Mesendoderm (in vitro differentiated cells): ENCODE measurements at regions not wholly inside any gene's neighbourhood (a gene's known extent, or its start where the extent isn't known, plus 50 kb on each side); places are given as distances from the start of the nearest gene placed in this dataset.

Experiments
- DNase-seq: peaks from one replicate; pipeline ENCODE4 v3.0.0; 2013
- H2AK5ac ChIP-seq: 2 replicates; pipeline ENCODE4 v1.6.1; 2013; ENCODE audit warnings: low read length, inconsistent platforms
- H2BK120ac ChIP-seq: 2 replicates; pipeline ENCODE4 v1.6.1; 2013; ENCODE audit warnings: low read depth, mild to moderate bottlenecking, low read length, moderate library complexity, mixed read lengths
- H2BK15ac ChIP-seq: replicated peaks from 2 replicates; pipeline ENCODE4 v1.6.1; 2013; ENCODE audit warnings: low read depth, mild to moderate bottlenecking, moderate library complexity
- H2BK5ac ChIP-seq: 2 replicates; pipeline ENCODE4 v1.6.1; 2013; ENCODE audit warnings: low read length, inconsistent platforms
- H3K18ac ChIP-seq: 2 replicates; pipeline ENCODE4 v1.6.1; 2013; ENCODE audit warnings: mild to moderate bottlenecking, low read length, mixed read lengths
- H3K23ac ChIP-seq: one replicate; pipeline ENCODE4 v1.6.1; 2013; ENCODE audit warnings: low read length
- H3K27ac ChIP-seq: 2 replicates; pipeline ENCODE4 v1.5.1; 2013; ENCODE audit warnings: low read depth, mild to moderate bottlenecking, inconsistent platforms, low read length, moderate library complexity
- H3K27me3 ChIP-seq: 2 replicates; pipeline ENCODE4 v1.6.1; 2013; ENCODE audit warnings: low read length, control low read depth, mild to moderate bottlenecking, inconsistent platforms; ENCODE audit not compliant: insufficient read depth, poor library complexity
- H3K36me3 ChIP-seq: 2 replicates; pipeline ENCODE4 v1.6.1; 2013; ENCODE audit warnings: low read length, inconsistent platforms; ENCODE audit not compliant: control insufficient read depth, insufficient read depth
- H3K4ac ChIP-seq: one replicate; pipeline ENCODE4 v1.6.1; 2013; ENCODE audit warnings: low read depth, mild to moderate bottlenecking, low read length, moderate library complexity
- H3K4me1 ChIP-seq: 2 replicates; pipeline ENCODE4 v1.6.1; 2013; ENCODE audit warnings: low read depth, low read length, inconsistent platforms; ENCODE audit not compliant: control insufficient read depth
- H3K4me2 ChIP-seq: 2 replicates; pipeline ENCODE4 v1.6.1; 2013; ENCODE audit warnings: low read length
- H3K4me3 ChIP-seq: 2 replicates; pipeline ENCODE4 v1.5.1; 2013; ENCODE audit warnings: mild to moderate bottlenecking, low read length
- H3K56ac ChIP-seq: one replicate; pipeline ENCODE4 v1.6.1; 2013; ENCODE audit warnings: low read length
- H3K79me1 ChIP-seq: 2 replicates; pipeline ENCODE4 v1.6.1; 2013; ENCODE audit warnings: low read length, inconsistent platforms
- H3K79me2 ChIP-seq: 2 replicates; pipeline ENCODE4 v1.6.1; 2013; ENCODE audit warnings: mild to moderate bottlenecking, low read length; ENCODE audit not compliant: control insufficient read depth, insufficient read depth
- H3K9ac ChIP-seq: 2 replicates; pipeline ENCODE4 v1.6.1; 2013; ENCODE audit warnings: low read length, inconsistent platforms
- H4K5ac ChIP-seq: one replicate; pipeline ENCODE4 v1.6.1; 2013; ENCODE audit warnings: low read length
- H4K8ac ChIP-seq: one replicate; pipeline ENCODE4 v1.6.1; 2013; ENCODE audit warnings: low read depth, mild to moderate bottlenecking, control low read depth, low read length, moderate library complexity
- whole genome bisulfite sequencing: extraction: QIAGEN DNeasy Blood & Tissue Kit; methylation state at CpG from one replicate; pipeline ENCODE4 v1.1.7; 2013; ENCODE audit warnings: low lambda C conversion rate, missing lambda C conversion rate; ENCODE audit not compliant: insufficient coverage; ENCODE audit errors: extremely low coverage; 5-methylcytosine and 5-hydroxymethylcytosine counted together

- Histone ChIP-seq H2BK120ac (no peak overlapping the region), H3K4me3 (no peak overlapping the region), H3K4me1 (no peaks in the 10 kb centered on the region), H4K8ac (no peak overlapping the region), H2AK5ac (no peak overlapping the region), H3K9ac (no peak overlapping the region), H3K79me2 (no peaks in the 10 kb centered on the region), H3K79me1 (no peaks in the 10 kb centered on the region), H3K36me3 (no peaks in the 10 kb centered on the region), H3K56ac (no peak overlapping the region), H3K18ac (no peak overlapping the region), H3K4ac (no peak overlapping the region), H4K5ac (no peak overlapping the region), H3K27me3 (peaks cover 2% of the 10 kb centered on the region), H2BK5ac (no peak overlapping the region), H3K4me2 (no peak overlapping the region), H2BK15ac (no peak overlapping the region), H3K23ac (no peak overlapping the region), H3K27ac (no peak overlapping the region)
- WGBS: no CpG with 5 or more reads among the region's 7 CpGs
- peak; percentile 69 for DNase-seq
These were observed 1491.7 kb upstream of the RAG2 start for GRCh38 chr11:38089726-38090125.

DNA sequence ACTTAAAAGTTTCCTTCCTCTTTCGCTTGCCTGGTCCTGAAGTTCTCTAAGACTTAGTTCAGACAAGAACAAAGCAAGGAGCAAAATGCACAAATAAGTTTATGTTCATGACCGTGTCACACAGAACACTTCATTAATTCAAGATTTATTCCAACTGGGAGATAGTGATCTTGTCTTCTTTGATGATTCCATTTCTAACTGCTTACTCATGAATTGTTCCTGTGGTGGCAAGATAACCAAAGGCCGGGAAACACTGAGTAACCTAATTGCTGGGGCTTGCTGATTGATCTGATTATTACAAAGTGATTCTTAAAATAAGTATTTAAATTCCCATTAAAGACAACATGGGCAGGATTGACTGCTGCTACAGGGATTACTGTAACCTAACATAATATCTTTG, 1462.9 kb upstream of the RAG2 start:
- Histone ChIP-seq H3K4me2 (no peak overlapping the region), H3K79me1 (no peaks in the 10 kb centered on the region), H3K4ac (no peak overlapping the region), H3K4me1 (no peaks in the 10 kb centered on the region), H3K27me3 (no peaks in the 10 kb centered on the region), H4K8ac (no peak overlapping the region), H3K56ac (no peak overlapping the region), H2BK5ac (no peak overlapping the region), H2AK5ac (no peak overlapping the region), H3K9ac (no peak overlapping the region), H3K27ac (no peak overlapping the region), H3K23ac (no peak overlapping the region), H4K5ac (no peak overlapping the region), H2BK120ac (no peak overlapping the region), H3K4me3 (no peak overlapping the region), H2BK15ac (no peak overlapping the region), H3K18ac (no peak overlapping the region), H3K36me3 (no peaks in the 10 kb centered on the region), H3K79me2 (no peaks in the 10 kb centered on the region)
- no CpG with 5 or more reads among the region's 3 CpGs for WGBS
- peak; percentile 30 for DNase-seq

DNA sequence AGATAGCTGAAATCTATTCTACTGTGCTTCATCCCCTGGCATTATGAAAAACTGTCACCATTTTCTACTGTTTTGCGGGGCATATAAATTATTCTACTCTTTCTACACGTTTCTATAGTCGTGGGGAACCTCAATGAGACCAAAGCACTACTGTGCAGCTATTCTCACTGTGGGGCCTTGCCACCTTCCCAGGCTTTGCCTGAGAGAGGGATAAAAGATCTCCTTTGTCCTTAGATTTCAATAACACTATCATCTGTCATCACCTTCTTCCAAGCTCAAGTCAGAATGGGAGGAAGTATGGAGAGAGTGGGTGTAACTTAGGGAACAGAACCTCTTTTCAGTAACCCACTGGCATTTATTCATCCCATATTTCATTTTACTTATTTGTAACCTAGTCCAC, 1462.1 kb upstream of the RAG2 start:
- Histone ChIP-seq H3K56ac (no peak overlapping the region), H3K4me3 (no peak overlapping the region)
- WGBS: no CpG with 5 or more reads among the region's 3 CpGs

DNA sequence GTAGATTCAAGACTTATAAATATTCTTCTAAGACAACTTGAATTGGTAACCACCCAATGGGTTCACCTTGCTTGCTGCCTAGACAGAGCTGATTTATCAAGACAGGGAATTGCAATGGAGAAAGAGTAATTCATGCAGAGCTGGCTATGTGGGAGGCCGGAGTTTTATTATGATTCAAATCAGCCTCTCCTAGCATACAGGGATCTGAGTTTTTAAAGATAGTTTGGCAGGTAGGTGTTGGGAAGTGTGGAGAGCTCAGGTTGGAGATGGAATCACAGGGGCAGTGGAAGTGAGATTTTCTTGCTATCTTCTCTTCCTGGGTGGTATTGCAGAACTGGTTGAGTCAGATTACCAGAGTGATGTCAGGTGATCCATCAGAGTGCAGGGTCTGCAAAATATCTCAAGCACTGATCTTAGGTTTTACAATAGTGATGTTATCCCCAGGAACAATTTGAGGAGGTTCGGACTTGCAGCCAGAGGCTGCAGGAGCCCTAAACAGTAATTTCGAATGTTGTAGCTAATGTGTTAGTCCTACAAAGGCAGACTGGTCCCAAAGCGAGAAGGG, 1448.6 kb upstream of the RAG2 start:
- H3K36me3 ChIP-seq: no peaks in the 10 kb centered on the region
- H3K27ac ChIP-seq: no peak overlapping the region
- WGBS: no CpG with 5 or more reads among the region's 4 CpGs
- no peak overlapping the region for H2BK15ac ChIP-seq
- H2BK5ac ChIP-seq: no peak overlapping the region
- H3K4me2 ChIP-seq: no peak overlapping the region
- no peak overlapping the region for H3K23ac ChIP-seq
- H3K79me2 ChIP-seq: no peaks in the 10 kb centered on the region
- no peaks in the 10 kb centered on the region for H3K79me1 ChIP-seq
- no peak overlapping the region for H3K56ac ChIP-seq
- H3K4me3 ChIP-seq: no peak overlapping the region
- H3K9ac ChIP-seq: no peak overlapping the region
- no peak overlapping the region for H3K4ac ChIP-seq
- no peak overlapping the region for H2AK5ac ChIP-seq
- no peak overlapping the region for H3K18ac ChIP-seq
- peak; percentile 55 for DNase-seq
- H4K5ac ChIP-seq: no peak overlapping the region
- no peak overlapping the region for H4K8ac ChIP-seq
- H3K4me1 ChIP-seq: no peaks in the 10 kb centered on the region
- no peak overlapping the region for H2BK120ac ChIP-seq
- H3K27me3 ChIP-seq: no peaks in the 10 kb centered on the region

More for the DNA sequence above, 1462.1 kb upstream of the RAG2 start:
- no peak overlapping the region for H3K27ac ChIP-seq
- no peak overlapping the region for H3K4me2 ChIP-seq
- no peak for DNase-seq
- H3K18ac ChIP-seq: no peak overlapping the region
- H3K4me1 ChIP-seq: no peaks in the 10 kb centered on the region
- H3K27me3 ChIP-seq: no peaks in the 10 kb centered on the region
- H2BK120ac ChIP-seq: no peak overlapping the region
- no peak overlapping the region for H4K8ac ChIP-seq
- H3K36me3 ChIP-seq: no peaks in the 10 kb centered on the region
- no peak overlapping the region for H3K9ac ChIP-seq
- no peaks in the 10 kb centered on the region for H3K79me2 ChIP-seq
- H2AK5ac ChIP-seq: no peak overlapping the region
- no peak overlapping the region for H4K5ac ChIP-seq
- H2BK5ac ChIP-seq: no peak overlapping the region
- no peaks in the 10 kb centered on the region for H3K79me1 ChIP-seq
- no peak overlapping the region for H3K23ac ChIP-seq
- H3K4ac ChIP-seq: no peak overlapping the region
- no peak overlapping the region for H2BK15ac ChIP-seq

DNA sequence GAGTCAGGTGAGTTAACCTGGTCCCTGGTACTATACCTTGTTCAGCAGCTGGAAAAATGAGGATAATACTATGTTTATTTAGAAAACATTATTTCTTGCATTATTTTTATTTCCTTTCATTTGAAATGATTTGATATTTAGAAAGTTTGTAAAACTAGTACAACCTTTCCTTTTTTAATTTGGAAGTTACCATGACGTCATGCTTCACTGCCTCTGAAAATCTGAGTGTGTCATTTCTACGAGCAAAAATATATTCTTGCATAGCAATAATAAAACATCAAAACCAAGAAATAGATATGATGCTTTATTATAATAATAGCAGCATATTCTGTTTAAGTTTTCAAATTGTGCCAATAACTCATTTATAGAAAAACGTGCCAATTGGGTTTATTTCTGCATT, 1445.0 kb upstream of the RAG2 start:
- H4K8ac ChIP-seq: no peak overlapping the region
- H3K4me1 ChIP-seq: no peaks in the 10 kb centered on the region
- H3K36me3 ChIP-seq: no peaks in the 10 kb centered on the region
- no peak for DNase-seq
- H3K9ac ChIP-seq: no peak overlapping the region
- no peaks in the 10 kb centered on the region for H3K79me1 ChIP-seq
- no peak overlapping the region for H3K56ac ChIP-seq
- no peak overlapping the region for H2BK5ac ChIP-seq
- no CpG with 5 or more reads among the region's 3 CpGs for WGBS
- no peak overlapping the region for H3K4ac ChIP-seq
- no peak overlapping the region for H2BK15ac ChIP-seq
- no peak overlapping the region for H3K27ac ChIP-seq
- H3K18ac ChIP-seq: no peak overlapping the region
- H3K4me2 ChIP-seq: no peak overlapping the region
- H4K5ac ChIP-seq: no peak overlapping the region
- no peaks in the 10 kb centered on the region for H3K79me2 ChIP-seq
- no peak overlapping the region for H3K4me3 ChIP-seq
- no peak overlapping the region for H3K23ac ChIP-seq
- H3K27me3 ChIP-seq: no peaks in the 10 kb centered on the region
- no peak overlapping the region for H2AK5ac ChIP-seq
- H2BK120ac ChIP-seq: no peak overlapping the region

GRCh38 chr11:38038777-38039176, 1440.7 kb upstream of the RAG2 start:
- Histone ChIP-seq H4K8ac (no peak overlapping the region), H3K4ac (no peak overlapping the region), H3K9ac (no peak overlapping the region), H2AK5ac (no peak overlapping the region), H3K23ac (no peak overlapping the region), H2BK15ac (no peak overlapping the region), H3K4me1 (no peaks in the 10 kb centered on the region), H3K18ac (no peak overlapping the region), H3K4me2 (no peak overlapping the region), H3K79me2 (no peaks in the 10 kb centered on the region), H2BK5ac (no peak overlapping the region), H2BK120ac (no peak overlapping the region), H3K27ac (no peak overlapping the region), H4K5ac (no peak overlapping the region), H3K27me3 (no peaks in the 10 kb centered on the region), H3K56ac (no peak overlapping the region), H3K79me1 (no peaks in the 10 kb centered on the region), H3K36me3 (no peaks in the 10 kb centered on the region), H3K4me3 (no peak overlapping the region)
- no CpG with 5 or more reads among the region's 2 CpGs for WGBS
- no peak for DNase-seq
